Mesendoderm (in vitro differentiated cells): ENCODE measurements at regions not wholly inside any gene's neighbourhood (a gene's known extent, or its start where the extent isn't known, plus 50 kb on each side); places are given as distances from the start of the nearest gene placed in this dataset.

Experiments used
- DNase-seq: peaks from one replicate; pipeline ENCODE4 v3.0.0; 2013
- H2AK5ac ChIP-seq: 2 replicates; pipeline ENCODE4 v1.6.1; 2013; ENCODE audit warnings: low read length, inconsistent platforms
- H2BK120ac ChIP-seq: 2 replicates; pipeline ENCODE4 v1.6.1; 2013; ENCODE audit warnings: low read depth, mild to moderate bottlenecking, low read length, moderate library complexity, mixed read lengths
- H2BK15ac ChIP-seq: replicated peaks from 2 replicates; pipeline ENCODE4 v1.6.1; 2013; ENCODE audit warnings: low read depth, mild to moderate bottlenecking, moderate library complexity
- H2BK5ac ChIP-seq: 2 replicates; pipeline ENCODE4 v1.6.1; 2013; ENCODE audit warnings: low read length, inconsistent platforms
- H3K18ac ChIP-seq: 2 replicates; pipeline ENCODE4 v1.6.1; 2013; ENCODE audit warnings: mild to moderate bottlenecking, low read length, mixed read lengths
- H3K23ac ChIP-seq: one replicate; pipeline ENCODE4 v1.6.1; 2013; ENCODE audit warnings: low read length
- H3K27ac ChIP-seq: 2 replicates; pipeline ENCODE4 v1.5.1; 2013; ENCODE audit warnings: low read depth, mild to moderate bottlenecking, inconsistent platforms, low read length, moderate library complexity
- H3K27me3 ChIP-seq: 2 replicates; pipeline ENCODE4 v1.6.1; 2013; ENCODE audit warnings: low read length, control low read depth, mild to moderate bottlenecking, inconsistent platforms; ENCODE audit not compliant: insufficient read depth, poor library complexity
- H3K36me3 ChIP-seq: 2 replicates; pipeline ENCODE4 v1.6.1; 2013; ENCODE audit warnings: low read length, inconsistent platforms; ENCODE audit not compliant: control insufficient read depth, insufficient read depth
- H3K4ac ChIP-seq: one replicate; pipeline ENCODE4 v1.6.1; 2013; ENCODE audit warnings: low read depth, mild to moderate bottlenecking, low read length, moderate library complexity
- H3K4me1 ChIP-seq: 2 replicates; pipeline ENCODE4 v1.6.1; 2013; ENCODE audit warnings: low read depth, low read length, inconsistent platforms; ENCODE audit not compliant: control insufficient read depth
- H3K4me2 ChIP-seq: 2 replicates; pipeline ENCODE4 v1.6.1; 2013; ENCODE audit warnings: low read length
- H3K4me3 ChIP-seq: 2 replicates; pipeline ENCODE4 v1.5.1; 2013; ENCODE audit warnings: mild to moderate bottlenecking, low read length
- H3K56ac ChIP-seq: one replicate; pipeline ENCODE4 v1.6.1; 2013; ENCODE audit warnings: low read length
- H3K79me1 ChIP-seq: 2 replicates; pipeline ENCODE4 v1.6.1; 2013; ENCODE audit warnings: low read length, inconsistent platforms
- H3K79me2 ChIP-seq: 2 replicates; pipeline ENCODE4 v1.6.1; 2013; ENCODE audit warnings: mild to moderate bottlenecking, low read length; ENCODE audit not compliant: control insufficient read depth, insufficient read depth
- H3K9ac ChIP-seq: 2 replicates; pipeline ENCODE4 v1.6.1; 2013; ENCODE audit warnings: low read length, inconsistent platforms
- H4K5ac ChIP-seq: one replicate; pipeline ENCODE4 v1.6.1; 2013; ENCODE audit warnings: low read length
- H4K8ac ChIP-seq: one replicate; pipeline ENCODE4 v1.6.1; 2013; ENCODE audit warnings: low read depth, mild to moderate bottlenecking, control low read depth, low read length, moderate library complexity
- WGBS: extraction: QIAGEN DNeasy Blood & Tissue Kit; methylation state at CpG from one replicate; pipeline ENCODE4 v1.1.7; 2013; ENCODE audit warnings: low lambda C conversion rate, missing lambda C conversion rate; ENCODE audit not compliant: insufficient coverage; ENCODE audit errors: extremely low coverage; 5-methylcytosine and 5-hydroxymethylcytosine counted together

DNA sequence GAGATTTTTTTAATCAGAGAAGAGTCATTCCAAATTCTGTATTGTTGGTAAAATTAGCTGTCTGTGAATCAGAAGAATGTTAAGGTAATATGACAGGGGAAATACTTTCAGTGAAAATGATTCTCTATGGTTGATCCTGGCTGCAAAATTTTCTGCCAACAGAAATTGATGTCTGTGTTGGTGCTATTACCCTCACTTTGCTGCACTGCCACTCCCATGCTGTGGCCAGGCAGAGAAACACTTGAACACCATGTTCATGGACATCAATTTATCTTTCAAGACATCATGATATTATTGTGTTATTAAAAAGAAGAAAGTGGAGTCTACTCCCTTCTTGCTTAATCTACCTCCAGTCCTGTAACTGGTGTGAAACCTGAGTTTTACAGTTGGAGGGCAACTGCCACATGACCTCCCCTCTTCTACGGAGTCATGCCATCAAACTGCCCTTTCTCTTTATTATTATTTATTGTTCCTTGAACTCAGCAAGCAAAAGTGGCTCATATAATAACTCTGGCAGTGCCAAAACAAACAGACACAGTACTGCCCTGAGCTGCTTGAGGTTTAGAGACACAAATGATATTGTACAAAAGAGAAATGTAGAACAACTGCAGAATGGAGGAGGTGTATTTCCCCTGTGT, 288.0 kb upstream of the JAG1 start:
- Histone ChIP-seq H3K27me3 (no peaks in the 10 kb centered on the region), H3K36me3 (no peaks in the 10 kb centered on the region), H2BK5ac (no peak overlapping the region), H4K5ac (no peak overlapping the region), H3K18ac (no peak overlapping the region), H4K8ac (no peak overlapping the region), H2BK15ac (no peak overlapping the region), H2AK5ac (no peak overlapping the region), H3K79me1 (no peaks in the 10 kb centered on the region), H2BK120ac (no peak overlapping the region), H3K56ac (no peak overlapping the region), H3K79me2 (no peaks in the 10 kb centered on the region), H3K23ac (no peak overlapping the region), H3K27ac (no peak overlapping the region), H3K4me2 (no peak overlapping the region), H3K4me1 (no peaks in the 10 kb centered on the region), H3K4me3 (no peak overlapping the region), H3K4ac (no peak overlapping the region), H3K9ac (no peak overlapping the region)
- DNase-seq = no peak
- WGBS = no CpG with 5 or more reads among the region's 1 CpG

DNA sequence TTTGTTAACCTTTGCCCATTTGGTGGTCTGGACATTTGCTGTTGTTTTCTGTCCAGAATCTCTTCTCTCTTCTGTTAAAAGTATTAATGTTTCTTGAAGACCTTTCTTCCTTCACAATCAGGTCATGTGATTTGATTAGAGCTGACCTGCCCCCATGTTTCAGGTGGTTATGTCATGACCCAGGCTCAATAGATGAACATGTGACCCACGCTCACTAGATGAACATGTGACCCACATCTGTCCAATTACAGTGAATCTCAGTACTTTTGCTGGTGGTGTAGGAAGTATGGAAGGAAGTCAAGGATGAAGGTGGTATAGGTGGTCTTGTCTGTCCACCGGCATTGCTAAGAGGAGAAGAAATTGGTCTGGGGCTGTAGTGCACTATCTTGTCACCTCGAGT, 289.1 kb upstream of the JAG1 start:
- no peak overlapping the region for H4K5ac ChIP-seq
- no peak overlapping the region for H4K8ac ChIP-seq
- H3K4ac ChIP-seq = no peak overlapping the region
- H2BK5ac ChIP-seq = no peak overlapping the region
- no peak overlapping the region for H3K27ac ChIP-seq
- no peak overlapping the region for H3K4me2 ChIP-seq
- H3K27me3 ChIP-seq = no peaks in the 10 kb centered on the region
- no peaks in the 10 kb centered on the region for H3K4me1 ChIP-seq
- DNase-seq = no peak
- H2BK120ac ChIP-seq = no peak overlapping the region
- no peak overlapping the region for H3K18ac ChIP-seq
- no CpG with 5 or more reads among the region's 3 CpGs for WGBS
- no peak overlapping the region for H2AK5ac ChIP-seq
- no peak overlapping the region for H3K9ac ChIP-seq
- no peak overlapping the region for H3K56ac ChIP-seq
- no peak overlapping the region for H3K4me3 ChIP-seq
- H3K36me3 ChIP-seq = no peaks in the 10 kb centered on the region
- no peaks in the 10 kb centered on the region for H3K79me1 ChIP-seq
- no peak overlapping the region for H2BK15ac ChIP-seq
- H3K23ac ChIP-seq = no peak overlapping the region
- H3K79me2 ChIP-seq = no peaks in the 10 kb centered on the region

DNA sequence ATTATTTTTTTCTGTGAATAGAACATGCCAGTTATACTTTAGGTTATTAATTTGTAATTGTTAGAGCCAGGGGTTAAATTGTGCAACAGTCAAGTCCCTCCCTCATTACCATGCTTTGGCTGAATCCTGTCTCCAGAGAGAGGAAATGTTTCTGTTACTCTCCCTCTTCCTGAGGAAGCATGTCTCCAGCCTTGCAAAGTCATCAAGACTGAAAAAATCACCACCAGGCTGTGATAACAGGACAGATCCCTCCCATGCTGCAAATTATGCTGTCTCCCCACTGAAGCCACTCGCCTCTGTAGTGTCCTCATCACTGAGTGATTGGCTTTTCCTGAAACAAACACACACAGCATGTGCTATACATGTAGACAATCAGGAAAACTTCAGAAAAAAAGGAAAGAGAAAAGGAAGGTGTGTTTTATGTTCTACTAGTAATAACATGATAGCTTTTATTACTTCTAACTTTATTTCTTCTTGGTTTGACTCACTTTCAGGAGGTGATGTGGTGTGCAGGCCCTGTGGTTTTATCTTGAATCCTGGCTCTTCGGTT, 290.0 kb upstream of the JAG1 start:
- Histone ChIP-seq H3K79me2 (no peaks in the 10 kb centered on the region), H3K4ac (no peak overlapping the region), H4K8ac (no peak overlapping the region), H3K36me3 (no peaks in the 10 kb centered on the region), H3K4me3 (no peak overlapping the region), H4K5ac (no peak overlapping the region), H3K23ac (no peak overlapping the region), H3K27ac (no peak overlapping the region), H2BK120ac (no peak overlapping the region), H3K79me1 (no peaks in the 10 kb centered on the region), H3K4me2 (no peak overlapping the region), H2AK5ac (no peak overlapping the region), H3K18ac (no peak overlapping the region), H3K27me3 (no peaks in the 10 kb centered on the region), H3K9ac (no peak overlapping the region), H3K56ac (no peak overlapping the region), H3K4me1 (no peaks in the 10 kb centered on the region), H2BK5ac (no peak overlapping the region), H2BK15ac (no peak overlapping the region)
- DNase-seq = no peak
- WGBS = no CpG with 5 or more reads among the region's 2 CpGs

DNA sequence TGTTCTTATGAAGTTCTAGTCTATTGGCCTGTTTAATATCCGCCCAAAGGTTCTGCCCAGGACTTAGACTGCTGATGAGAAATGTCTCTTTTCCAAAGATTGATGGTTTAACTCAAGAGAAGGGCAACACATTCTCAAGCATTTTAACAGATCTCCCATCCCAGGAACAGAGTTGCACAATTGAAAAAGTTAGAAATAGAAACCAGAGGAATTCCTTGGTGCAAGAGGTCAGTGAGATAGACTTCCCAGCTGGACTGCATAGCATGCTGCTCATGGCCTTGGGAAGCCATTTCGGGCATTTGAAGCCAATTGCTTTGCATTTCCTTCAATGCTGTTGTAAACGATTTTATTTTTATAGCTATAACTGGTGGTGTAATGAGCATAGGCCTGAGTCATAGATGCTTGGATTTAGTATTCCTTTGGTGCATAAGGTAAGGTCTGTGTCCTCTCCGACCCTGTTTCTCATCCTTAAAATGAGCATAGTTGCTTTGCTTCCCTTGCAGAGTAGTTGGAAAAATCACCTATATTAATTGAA, 292.2 kb upstream of the JAG1 start:
- no peak overlapping the region for H3K18ac ChIP-seq
- H3K27me3 ChIP-seq = no peaks in the 10 kb centered on the region
- no CpG with 5 or more reads among the region's 4 CpGs for WGBS
- no peaks in the 10 kb centered on the region for H3K36me3 ChIP-seq
- DNase-seq = no peak
- no peak overlapping the region for H3K9ac ChIP-seq
- no peak overlapping the region for H4K8ac ChIP-seq
- no peak overlapping the region for H2AK5ac ChIP-seq
- H3K79me2 ChIP-seq = no peaks in the 10 kb centered on the region
- H3K4me3 ChIP-seq = no peak overlapping the region
- H3K4ac ChIP-seq = no peak overlapping the region
- H2BK15ac ChIP-seq = no peak overlapping the region
- H3K27ac ChIP-seq = no peak overlapping the region
- H2BK5ac ChIP-seq = no peak overlapping the region
- no peaks in the 10 kb centered on the region for H3K79me1 ChIP-seq
- no peak overlapping the region for H2BK120ac ChIP-seq
- H4K5ac ChIP-seq = no peak overlapping the region
- no peaks in the 10 kb centered on the region for H3K4me1 ChIP-seq
- no peak overlapping the region for H3K56ac ChIP-seq
- H3K4me2 ChIP-seq = no peak overlapping the region
- no peak overlapping the region for H3K23ac ChIP-seq

DNA sequence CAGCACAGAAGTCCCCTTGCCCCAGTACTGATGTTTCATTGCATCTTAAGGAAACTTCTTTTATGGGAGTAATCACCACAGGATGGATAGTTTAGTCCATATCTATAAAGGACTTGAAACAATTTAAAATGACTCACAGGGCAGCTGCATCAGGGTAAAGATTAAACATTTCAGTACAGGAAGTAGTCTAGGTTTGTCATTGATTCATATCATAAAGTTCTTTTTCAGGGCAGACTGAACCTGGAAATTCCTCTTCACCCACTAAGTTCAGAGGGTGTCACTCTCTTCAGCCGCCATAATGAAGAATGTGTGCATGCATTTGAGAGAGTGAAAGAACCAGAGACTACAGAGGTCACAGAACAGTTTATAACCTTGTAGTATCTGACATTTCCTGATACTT, 296.3 kb upstream of the JAG1 start:
- Histone ChIP-seq H2BK15ac (no peak overlapping the region), H3K79me2 (no peaks in the 10 kb centered on the region), H3K18ac (no peak overlapping the region)

DNA sequence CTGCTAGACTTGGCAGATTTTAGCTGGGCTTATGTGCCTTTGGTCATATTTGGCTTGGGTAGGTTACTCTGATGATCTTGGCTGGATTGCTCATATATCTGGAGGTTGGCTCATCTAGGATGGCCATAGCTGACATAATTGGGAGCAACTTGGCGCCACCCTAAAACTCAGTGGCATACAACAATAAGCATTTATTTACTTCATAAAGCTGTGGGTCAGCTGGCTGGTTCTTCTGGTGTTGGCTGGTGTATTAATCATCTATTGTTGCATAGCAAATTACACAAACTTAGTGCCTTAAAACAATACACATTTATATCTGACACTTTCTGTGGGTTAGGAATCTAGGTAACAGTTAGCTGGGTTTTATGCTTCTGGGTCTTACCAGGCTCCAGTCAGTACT, 297.3 kb upstream of the JAG1 start:
- no peak overlapping the region for H3K4me2 ChIP-seq
- H4K5ac ChIP-seq = no peak overlapping the region
- no peaks in the 10 kb centered on the region for H3K79me1 ChIP-seq
- no peak overlapping the region for H3K18ac ChIP-seq
- H2BK5ac ChIP-seq = no peak overlapping the region
- no CpG with 5 or more reads among the region's 1 CpG for WGBS
- H3K4me1 ChIP-seq = no peaks in the 10 kb centered on the region
- no peak overlapping the region for H3K4me3 ChIP-seq
- no peak for DNase-seq
- no peak overlapping the region for H4K8ac ChIP-seq
- H3K27me3 ChIP-seq = no peaks in the 10 kb centered on the region
- H3K23ac ChIP-seq = no peak overlapping the region
- H3K27ac ChIP-seq = no peak overlapping the region
- no peak overlapping the region for H2AK5ac ChIP-seq
- no peak overlapping the region for H2BK15ac ChIP-seq
- no peaks in the 10 kb centered on the region for H3K36me3 ChIP-seq
- no peaks in the 10 kb centered on the region for H3K79me2 ChIP-seq
- H3K56ac ChIP-seq = no peak overlapping the region
- no peak overlapping the region for H2BK120ac ChIP-seq
- H3K4ac ChIP-seq = no peak overlapping the region
- no peak overlapping the region for H3K9ac ChIP-seq

More for the DNA sequence above, 296.3 kb upstream of the JAG1 start:
- Histone ChIP-seq H2BK120ac (no peak overlapping the region), H3K27ac (no peak overlapping the region), H4K5ac (no peak overlapping the region), H3K4ac (no peak overlapping the region), H3K4me3 (no peak overlapping the region), H3K27me3 (no peaks in the 10 kb centered on the region), H3K56ac (no peak overlapping the region), H2AK5ac (no peak overlapping the region), H3K36me3 (no peaks in the 10 kb centered on the region), H3K79me1 (no peaks in the 10 kb centered on the region), H3K4me1 (no peaks in the 10 kb centered on the region), H4K8ac (no peak overlapping the region), H3K23ac (no peak overlapping the region), H2BK5ac (no peak overlapping the region), H3K9ac (no peak overlapping the region), H3K4me2 (no peak overlapping the region)
- no CpG with 5 or more reads among the region's 1 CpG for WGBS
- DNase-seq = no peak
